ENCODE measurements at regions not wholly inside any gene's neighbourhood (a gene's known extent, or its start where the extent isn't known, plus 50 kb on each side); places are given as distances from the start of the nearest gene placed in this dataset.

- DNase-seq (ENCODE audit: low spot score): no peak
- Histone ChIP-seq H3K4me3 (no peak overlapping the region), H3K27ac (no peak overlapping the region)
- TF ChIP-seq CTCF (IDR thresholded peaks at IDR 0.05): no peak
These were observed 57.3 kb downstream of the EVX1 start for GRCh38 chr7:27299861-27300260.

- no peak for TF ChIP-seq CTCF (IDR thresholded peaks at IDR 0.05)
- H3K27ac ChIP-seq: no peak overlapping the region
- DNase-seq (ENCODE audit: low spot score): no peak
- H3K4me3 ChIP-seq: no peak overlapping the region
These were observed 57.8 kb downstream of the EVX1 start for GRCh38 chr7:27300421-27300820.

GRCh38 chr7:27302590-27302989 is 60.0 kb downstream of the EVX1 start:
- DNase-seq (ENCODE audit: low spot score): no peak
- no peak for TF ChIP-seq CTCF (IDR thresholded peaks at IDR 0.05)
- H3K4me3 ChIP-seq: no peak overlapping the region
- H3K27ac ChIP-seq: no peak overlapping the region

GRCh38 chr7:27303026-27303425 is 60.4 kb downstream of the EVX1 start:
- Histone ChIP-seq H3K4me3 (no peak overlapping the region), H3K27ac (no peak overlapping the region)
- no peak for DNase-seq (ENCODE audit: low spot score)
- TF ChIP-seq CTCF (IDR thresholded peaks at IDR 0.05): no peak

- no peak overlapping the region for H3K4me3 ChIP-seq
- no peak overlapping the region for H3K27ac ChIP-seq
- TF ChIP-seq CTCF (IDR thresholded peaks at IDR 0.05): no peak
- DNase-seq (ENCODE audit: low spot score): no peak
These were observed 63.3 kb downstream of the EVX1 start for GRCh38 chr7:27305854-27306253.

- Histone ChIP-seq H3K27ac (no peak overlapping the region), H3K4me3 (no peak overlapping the region)
- DNase-seq (ENCODE audit: low spot score): no peak
- no peak for TF ChIP-seq CTCF (IDR thresholded peaks at IDR 0.05)
These were observed 70.2 kb downstream of the EVX1 start for GRCh38 chr7:27312820-27313219.

- Histone ChIP-seq H3K27ac (no peak overlapping the region), H3K4me3 (no peak overlapping the region)
- DNase-seq (ENCODE audit: low spot score): no peak
- no peak for TF ChIP-seq CTCF (IDR thresholded peaks at IDR 0.05)
These were observed 71.5 kb downstream of the EVX1 start for GRCh38 chr7:27314111-27314510.

Measured in coronary artery (tissue), 2 donors.